K562 (cell line): ENCODE measurements at regions not wholly inside any gene's neighbourhood (a gene's known extent, or its start where the extent isn't known, plus 50 kb on each side); places are given as distances from the start of the nearest gene placed in this dataset.

ENCODE experiments used
- EGR1 ChIP-seq: fragments of 450-650 bp; conservative IDR thresholded peaks from 2 replicates; pipeline ENCODE4 v1.6.1; 2017; ENCODE audit warnings: mild to moderate bottlenecking
- SIX5 ChIP-seq, 2 experiments: IDR thresholded peaks; 2 replicates each; pipeline ENCODE4 v1.6.1; 2011; ENCODE audit warnings: low read length in 2 of 2, borderline replicate concordance in 1 of 2, low read depth in 1 of 2, mild to moderate bottlenecking in 1 of 2, moderate library complexity in 1 of 2; ENCODE audit not compliant: insufficient read depth in 1 of 2
- SPI1 ChIP-seq: IDR thresholded peaks from 2 replicates; pipeline ENCODE4 v1.6.1; 2011; ENCODE audit warnings: low read depth, low read length, control low read depth, borderline replicate concordance
- ZBTB1 ChIP-seq: sonication (generic); formaldehyde crosslinking; IDR thresholded peaks from 2 replicates; pipeline ENCODE4 v1.8.1; 2023; ENCODE audit warnings: missing genetic modification reagents, low read depth, mild to moderate bottlenecking, borderline replicate concordance
- ZNF175 ChIP-seq: fragments of 200-800 bp; sonication (Bioruptor generic); IDR thresholded peaks from 2 replicates; pipeline ENCODE4 v1.6.1; 2016; ENCODE audit warnings: low read depth, mild to moderate bottlenecking, missing genetic modification characterization, missing compliant biosample characterization

DNA sequence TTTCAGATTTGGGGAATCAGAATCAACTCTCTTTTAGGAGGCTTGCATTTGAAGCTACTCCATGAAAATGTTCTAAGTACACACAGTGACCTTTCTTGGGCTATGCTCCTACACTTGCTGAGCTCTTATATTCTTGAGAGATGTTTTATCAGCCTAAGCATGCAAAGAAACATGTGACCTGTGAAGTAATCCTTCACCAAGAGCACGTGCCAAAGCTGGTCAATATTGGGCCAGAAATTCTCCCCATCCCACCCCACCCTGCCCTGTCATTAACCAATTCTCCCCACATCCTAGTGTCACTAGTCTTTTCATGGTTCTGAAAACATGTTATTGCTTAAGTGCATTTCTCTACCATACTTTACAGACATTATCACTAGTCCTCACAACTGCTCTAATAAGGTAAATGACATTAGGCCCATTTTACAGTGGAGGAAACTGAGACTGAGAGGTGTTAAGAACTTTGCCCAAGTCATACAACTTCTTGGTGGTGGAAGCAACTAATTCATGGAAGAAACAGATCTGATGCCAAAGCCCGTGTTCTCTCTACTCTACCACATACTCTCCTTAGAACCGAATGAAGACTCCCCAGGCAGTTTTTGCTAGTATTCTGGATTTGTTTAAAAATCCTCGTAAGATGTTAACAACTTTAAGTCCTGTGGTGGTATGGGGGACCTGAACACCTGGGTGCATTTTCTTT, 200.6 kb downstream of the PTEN start:
- TF ChIP-seq SPI1 (no peak), EGR1 (no peak), SIX5 (IDR thresholded peaks at IDR 0.05; ENCODE audit: borderline replicate concordance in 1 of 2, insufficient read depth in 1 of 2, low read depth in 1 of 2, low read length in 2 of 2) (no peak), ZNF175 (no peak), ZBTB1 (no peak)
